HG02571 (cell line): ENCODE measurements at regions not wholly inside any gene's neighbourhood (a gene's known extent, or its start where the extent isn't known, plus 50 kb on each side); places are given as distances from the start of the nearest gene placed in this dataset.

Source experiments
- ATAC-seq: cut with Tn5 transposase; IDR thresholded peaks from one replicate; pipeline ENCODE4 v1.9.1; 2021; ENCODE audit warnings: mild to moderate bottlenecking, moderate library complexity; ENCODE audit not compliant: unreplicated experiment

DNA sequence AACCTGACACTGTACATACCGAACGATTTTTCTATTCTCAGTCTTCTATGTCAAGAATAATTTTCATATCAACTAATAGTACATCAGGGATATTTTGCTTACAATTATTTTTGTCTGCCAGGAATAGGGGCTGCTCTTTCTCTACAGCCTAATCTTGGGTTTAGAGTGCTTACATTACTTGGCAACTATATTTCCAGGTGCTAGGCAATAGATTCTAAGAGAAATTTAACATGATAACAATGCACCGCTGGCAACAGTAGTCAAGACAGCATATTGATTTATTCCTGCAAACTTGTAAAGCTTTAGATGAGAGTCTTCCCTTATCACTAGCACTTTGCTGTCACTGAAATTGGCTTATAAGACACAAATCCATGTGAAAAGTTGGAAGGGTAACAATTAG, 935.9 kb downstream of the CDH11 start:
- ATAC-seq = no peak

DNA sequence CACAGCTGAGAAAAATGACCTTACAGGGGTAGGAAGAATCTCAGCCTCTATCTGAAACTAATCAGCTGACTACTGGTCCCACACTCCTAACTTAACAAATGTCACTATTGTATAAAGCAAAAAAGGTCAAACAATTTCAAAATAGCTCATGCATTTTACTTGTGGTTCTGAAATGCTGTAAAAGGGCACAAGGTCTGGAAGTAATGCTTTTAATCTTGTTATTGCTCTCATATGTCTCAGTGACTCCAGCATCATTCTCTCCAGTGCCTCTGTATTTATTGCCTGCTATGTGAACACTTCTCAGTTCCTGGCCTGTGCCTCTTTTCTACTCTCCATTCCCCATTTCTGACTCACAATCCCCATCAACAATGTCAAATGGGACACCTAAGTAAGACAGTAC, 937.7 kb downstream of the CDH11 start:
- ATAC-seq = no peak

DNA sequence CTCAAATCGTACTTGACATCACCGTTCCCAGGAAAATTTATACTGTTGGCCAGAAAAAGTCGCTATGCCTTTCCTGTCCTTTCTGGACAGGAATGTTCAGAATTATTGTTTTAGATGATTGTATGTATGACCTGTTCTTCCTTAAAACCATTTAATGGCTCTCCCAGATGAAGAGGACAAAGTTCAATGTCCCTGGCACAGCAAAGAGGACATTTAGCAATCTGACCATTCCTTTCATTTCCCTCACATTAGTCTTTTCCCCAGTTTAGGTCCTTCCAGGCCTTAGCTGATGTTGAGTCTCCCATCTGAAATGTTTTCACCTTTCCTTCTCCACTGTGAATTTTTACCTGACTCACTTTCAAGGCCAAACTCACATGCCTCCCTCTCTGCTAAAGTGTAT, 938.9 kb downstream of the CDH11 start:
- ATAC-seq = no peak

GRCh38 chr16:64181271-64181925, 940.5 kb downstream of the CDH11 start:
- no peak for ATAC-seq

DNA sequence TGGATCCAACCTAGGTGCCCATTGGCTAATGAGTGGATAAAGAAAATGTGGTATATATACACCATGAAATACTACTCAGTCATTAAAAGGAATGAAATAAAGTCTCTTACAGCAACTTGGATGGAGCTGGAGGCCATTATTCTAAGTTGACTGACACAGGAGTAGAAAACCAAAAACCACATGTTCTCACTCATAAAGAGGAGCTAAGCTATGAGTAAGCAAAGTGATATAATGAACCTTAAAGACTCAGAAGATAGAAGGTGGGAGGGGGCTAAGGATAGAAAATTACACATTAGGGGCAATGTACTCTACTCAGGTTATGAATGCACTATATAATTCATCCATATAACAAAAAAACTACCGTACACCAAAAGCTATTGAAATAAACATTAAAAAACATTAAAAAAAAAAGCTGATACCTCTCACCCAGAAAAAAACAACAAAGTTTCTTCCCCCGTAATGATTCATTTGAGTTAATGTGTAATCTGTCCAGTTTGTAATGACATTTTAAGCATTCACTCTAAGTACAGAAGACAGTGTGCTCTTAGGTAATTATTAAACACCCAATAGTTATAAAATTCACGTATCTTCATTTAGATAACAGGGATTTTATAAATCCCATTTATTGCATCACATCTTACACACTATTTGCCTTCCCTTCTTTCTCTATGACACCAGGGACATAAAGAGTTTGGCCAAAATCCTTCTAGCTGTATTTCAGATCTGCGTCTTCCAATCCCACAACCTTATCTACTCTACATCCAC, 941.5 kb downstream of the CDH11 start:
- no peak for ATAC-seq

GRCh38 chr16:64174327-64174726, 947.5 kb downstream of the CDH11 start:
- no peak for ATAC-seq

- ATAC-seq = no peak
Observed at GRCh38 chr16:64172652-64173051, 949.2 kb downstream of the CDH11 start.

DNA sequence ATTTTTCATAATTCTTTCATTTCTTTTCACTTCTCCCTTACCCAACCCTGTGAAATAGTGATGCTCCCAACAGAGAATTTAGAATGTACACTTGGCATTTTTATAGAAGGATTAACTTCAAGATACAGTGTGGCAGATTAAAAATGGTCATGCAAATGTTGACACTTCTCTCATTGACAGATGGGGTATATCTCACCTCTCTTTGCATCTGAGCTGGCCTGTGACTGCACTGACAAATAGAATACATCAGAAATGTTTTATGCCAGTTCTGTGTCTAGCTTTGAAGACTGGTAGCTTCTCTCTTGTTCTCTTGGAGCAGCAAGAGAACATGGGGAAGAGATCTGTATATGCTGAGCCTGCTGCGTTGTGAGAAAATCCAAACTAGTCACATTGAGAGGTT, 949.6 kb downstream of the CDH11 start:
- ATAC-seq = no peak

GRCh38 chr16:64171632-64172031, 950.2 kb downstream of the CDH11 start:
- no peak for ATAC-seq

- no peak for ATAC-seq
Observed at GRCh38 chr16:64168371-64168770, 953.5 kb downstream of the CDH11 start.

DNA sequence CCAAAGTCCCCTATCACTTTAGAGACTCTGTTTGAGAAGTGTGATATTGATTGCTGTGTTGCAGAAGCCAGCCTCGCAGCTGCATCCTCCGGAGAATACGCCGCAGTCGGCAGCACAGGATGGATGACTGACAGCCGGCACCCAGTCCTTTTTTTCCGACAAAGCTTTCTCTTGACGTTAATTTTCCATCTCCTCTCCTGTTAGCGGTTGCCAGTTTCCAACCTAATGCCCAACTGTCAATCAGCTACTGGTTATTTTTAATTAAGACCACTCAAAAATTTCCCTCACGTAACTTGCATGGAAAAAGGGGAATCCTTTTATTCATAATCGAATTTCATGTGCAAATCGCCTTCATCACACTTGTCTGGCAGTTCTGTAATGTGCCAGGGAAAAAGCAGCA, 953.9 kb downstream of the CDH11 start:
- no peak for ATAC-seq

- no peak for ATAC-seq
Observed at GRCh38 chr16:64165368-64165767, 956.5 kb downstream of the CDH11 start.

DNA sequence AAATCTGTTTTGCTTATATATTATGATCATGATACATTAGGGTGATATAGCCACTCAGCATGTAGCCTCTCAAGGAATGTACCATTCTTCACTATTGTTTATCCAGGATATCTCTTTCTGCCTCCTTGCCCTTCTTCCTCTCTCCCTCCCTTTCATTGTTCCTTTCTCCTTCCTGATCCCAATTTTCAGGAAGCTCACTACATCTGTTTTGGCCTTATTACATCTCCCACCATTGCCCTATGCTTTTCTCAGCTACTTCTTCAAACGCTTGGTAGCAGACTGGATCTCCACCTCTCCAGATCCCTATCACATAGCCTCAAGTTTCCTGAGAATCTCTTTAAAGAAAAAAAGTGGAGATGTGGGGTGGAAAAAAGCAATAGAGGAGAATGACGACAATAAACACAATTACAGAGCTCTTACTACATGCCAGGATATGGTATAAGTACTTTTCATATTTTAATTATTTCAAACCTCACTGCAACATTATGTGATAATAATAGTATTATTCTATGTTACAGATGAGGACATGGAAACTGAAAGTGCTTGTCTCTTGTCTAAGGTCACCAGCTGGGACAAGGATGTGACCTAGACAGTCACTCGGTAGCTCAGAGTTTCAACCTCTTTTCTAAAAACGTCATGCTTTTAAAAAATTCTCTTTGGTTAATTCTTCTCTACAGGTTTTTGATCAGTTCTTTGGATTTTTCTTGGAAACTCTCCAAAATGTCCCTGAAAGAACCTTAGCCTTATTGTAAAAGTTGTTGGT, 959.1 kb downstream of the CDH11 start:
- no peak for ATAC-seq

GRCh38 chr16:64159976-64160375, 961.9 kb downstream of the CDH11 start:
- no peak for ATAC-seq

GRCh38 chr16:64158941-64159588, 962.8 kb downstream of the CDH11 start:
- no peak for ATAC-seq

DNA sequence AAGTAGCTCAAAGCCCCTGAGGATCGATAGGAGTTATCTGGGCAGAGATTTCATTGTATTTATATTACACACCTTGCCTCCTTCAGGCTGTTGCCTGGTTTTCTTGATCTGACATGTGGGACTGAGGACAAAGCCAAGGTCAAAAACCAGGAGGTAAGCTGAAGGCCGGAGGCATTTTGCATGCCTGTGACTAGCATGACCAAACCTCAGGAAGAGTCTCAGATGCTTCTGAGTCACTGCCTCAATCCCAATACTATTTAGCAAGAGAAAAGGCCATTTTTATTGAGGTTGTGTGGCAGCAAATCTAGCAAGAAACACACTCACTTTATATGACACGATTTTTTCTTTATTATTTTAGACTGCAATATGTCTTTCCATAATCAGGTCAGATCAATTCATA, 968.1 kb downstream of the CDH11 start:
- ATAC-seq = no peak

GRCh38 chr16:64151990-64152767, 969.7 kb downstream of the CDH11 start:
- no peak for ATAC-seq

DNA sequence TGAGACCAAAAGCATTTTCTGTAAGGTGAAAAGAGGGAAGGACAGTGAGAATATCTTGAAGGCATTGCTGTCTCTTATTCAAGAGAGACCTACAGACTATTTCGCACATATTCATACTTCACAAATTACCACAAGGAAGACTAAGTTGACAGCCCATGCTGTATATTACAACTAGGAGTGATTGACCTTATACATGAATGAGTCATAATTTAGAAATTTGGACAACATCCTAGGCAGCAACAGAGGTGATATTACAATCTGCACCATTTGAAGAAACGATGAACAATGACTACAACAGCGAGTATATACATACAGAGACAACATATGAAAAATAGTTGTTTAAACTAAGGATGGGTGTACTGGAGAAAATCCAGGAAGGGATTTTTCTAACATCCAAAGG, 971.7 kb downstream of the CDH11 start:
- no peak for ATAC-seq

GRCh38 chr16:64149756-64150155, 972.1 kb downstream of the CDH11 start:
- ATAC-seq = no peak

DNA sequence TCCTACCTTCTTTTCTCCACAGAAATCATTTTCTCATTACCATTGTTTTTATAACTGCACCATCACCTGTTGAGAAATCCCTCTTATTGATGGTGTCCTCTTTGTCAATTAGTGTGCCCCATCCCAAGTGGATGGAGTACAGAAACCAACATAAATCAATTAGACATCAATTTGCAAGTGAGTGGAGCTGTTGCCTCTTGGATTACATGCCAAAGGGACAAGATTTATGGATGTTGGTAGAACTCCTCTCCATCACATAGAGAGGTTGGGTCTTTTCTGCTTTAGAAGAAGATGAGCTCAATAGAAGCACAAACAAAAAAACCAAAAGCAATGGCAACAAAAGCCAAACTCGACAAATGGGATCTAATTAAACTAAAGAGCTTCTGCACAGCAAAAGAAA, 973.5 kb downstream of the CDH11 start:
- no peak for ATAC-seq

DNA sequence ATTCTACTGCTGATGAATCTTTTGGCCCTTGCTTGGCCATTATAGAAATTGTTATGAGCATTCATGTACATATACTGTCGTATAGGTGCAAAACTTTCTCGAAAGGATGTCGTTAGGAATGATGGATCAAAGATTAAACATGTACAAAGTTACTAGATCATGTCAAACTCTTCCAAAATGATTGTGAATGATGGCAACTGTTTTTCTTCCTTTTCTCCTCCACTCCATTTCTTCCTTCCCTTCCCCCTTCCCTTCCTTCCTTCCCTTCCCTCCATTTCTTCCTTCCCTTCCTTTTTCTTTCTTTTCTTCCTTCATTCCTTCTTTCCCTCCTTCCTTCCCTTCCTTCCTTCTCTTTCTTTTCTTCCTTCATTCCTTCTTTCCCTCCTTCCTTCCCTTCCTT, 973.9 kb downstream of the CDH11 start:
- no peak for ATAC-seq
